OCI-LY1 (cell line): ENCODE measurements at regions not wholly inside any gene's neighbourhood (a gene's known extent, or its start where the extent isn't known, plus 50 kb on each side); places are given as distances from the start of the nearest gene placed in this dataset.

Experiments used
- H2AFZ ChIP-seq: fragments of 200-600 bp; sonication (generic), shearing (Covaris generic); 2 replicates; pipeline ENCODE4 v1.6.0; 2014; ENCODE audit warnings: antibody characterized with exemption, mild to moderate bottlenecking, low read length
- H3F3A ChIP-seq: fragments of 200-600 bp; sonication (generic), shearing (Covaris generic); 2 replicates; pipeline ENCODE4 v1.6.0; 2014; ENCODE audit warnings: mild to moderate bottlenecking, antibody characterized with exemption, low read length, moderate library complexity; ENCODE audit not compliant: insufficient read depth
- H3K27ac ChIP-seq: fragments of 200-600 bp; sonication (generic); 2 replicates; pipeline ENCODE4 v1.5.1; 2014; ENCODE audit warnings: low read length, mixed run types, mild to moderate bottlenecking, low read depth; ENCODE audit not compliant: poor library complexity, severe bottlenecking
- H3K27me3 ChIP-seq: fragments of 200-600 bp; sonication (generic); 2 replicates; pipeline ENCODE4 v1.6.0; 2014; ENCODE audit warnings: antibody characterized with exemption, mild to moderate bottlenecking, low read length, moderate library complexity; ENCODE audit not compliant: insufficient read depth
- H3K36me3 ChIP-seq: fragments of 200-600 bp; sonication (generic); 2 replicates; pipeline ENCODE4 v1.6.1; 2014; ENCODE audit warnings: mild to moderate bottlenecking, antibody characterized with exemption, low read length, moderate library complexity, mixed read lengths; ENCODE audit not compliant: insufficient read depth
- H3K4me1 ChIP-seq: fragments of 200-600 bp; sonication (generic); 2 replicates; pipeline ENCODE4 v1.5.1; 2014; ENCODE audit warnings: mild to moderate bottlenecking, low read length, moderate library complexity; ENCODE audit not compliant: insufficient read depth, severe bottlenecking
- H3K4me2 ChIP-seq: fragments of 200-600 bp; sonication (generic), shearing (Covaris generic); 2 replicates; pipeline ENCODE4 v1.6.1; 2014; ENCODE audit warnings: low read length
- H3K4me3 ChIP-seq: fragments of 200-600 bp; sonication (generic); 2 replicates; pipeline ENCODE4 v1.5.1; 2014; ENCODE audit warnings: low read length, low read depth, mild to moderate bottlenecking, mixed read lengths; ENCODE audit not compliant: poor library complexity, severe bottlenecking
- H3K79me2 ChIP-seq: fragments of 200-600 bp; shearing (Covaris generic); 2 replicates; pipeline ENCODE4 v1.6.1; 2016; ENCODE audit warnings: mixed run types, low read length, mixed read lengths; ENCODE audit not compliant: insufficient read depth
- H3K9ac ChIP-seq: fragments of 200-600 bp; sonication (generic), shearing (Covaris generic); 2 replicates; pipeline ENCODE4 v1.6.1; 2014; ENCODE audit warnings: mild to moderate bottlenecking, low read length, mixed read lengths
- H3K9me2 ChIP-seq: fragments of 200-600 bp; sonication (generic), shearing (Covaris generic); 2 replicates; pipeline ENCODE4 v1.6.1; 2014; ENCODE audit warnings: low read depth, mild to moderate bottlenecking, low read length, mixed read lengths
- H3K9me3 ChIP-seq: fragments of 200-600 bp; shearing (Covaris generic); 2 replicates; pipeline ENCODE4 v1.6.1; 2014; ENCODE audit warnings: low read length, mixed read lengths
- H4K20me1 ChIP-seq: fragments of 200-600 bp; sonication (generic), shearing (Covaris generic); 2 replicates; pipeline ENCODE4 v1.6.0; 2016; ENCODE audit warnings: mild to moderate bottlenecking, low read length; ENCODE audit not compliant: insufficient read depth
- EZH2 ChIP-seq: fragments of 200-600 bp; sonication (generic), shearing (Covaris generic); IDR thresholded peaks from 2 replicates; pipeline ENCODE4 v1.8.0; 2017; ENCODE audit warnings: borderline replicate concordance, mixed run types, mild to moderate bottlenecking, antibody characterized with exemption, low read length, moderate library complexity, mixed read lengths
- TF ChIP-seq, protein P1 (sequence below): fragments of 200-600 bp; sonication (generic), shearing (Covaris generic); IDR thresholded peaks from 2 replicates; pipeline ENCODE4 v1.5.1; 2017; ENCODE audit warnings: mild to moderate bottlenecking, antibody characterized with exemption, low read length, moderate library complexity, mixed read lengths

DNA sequence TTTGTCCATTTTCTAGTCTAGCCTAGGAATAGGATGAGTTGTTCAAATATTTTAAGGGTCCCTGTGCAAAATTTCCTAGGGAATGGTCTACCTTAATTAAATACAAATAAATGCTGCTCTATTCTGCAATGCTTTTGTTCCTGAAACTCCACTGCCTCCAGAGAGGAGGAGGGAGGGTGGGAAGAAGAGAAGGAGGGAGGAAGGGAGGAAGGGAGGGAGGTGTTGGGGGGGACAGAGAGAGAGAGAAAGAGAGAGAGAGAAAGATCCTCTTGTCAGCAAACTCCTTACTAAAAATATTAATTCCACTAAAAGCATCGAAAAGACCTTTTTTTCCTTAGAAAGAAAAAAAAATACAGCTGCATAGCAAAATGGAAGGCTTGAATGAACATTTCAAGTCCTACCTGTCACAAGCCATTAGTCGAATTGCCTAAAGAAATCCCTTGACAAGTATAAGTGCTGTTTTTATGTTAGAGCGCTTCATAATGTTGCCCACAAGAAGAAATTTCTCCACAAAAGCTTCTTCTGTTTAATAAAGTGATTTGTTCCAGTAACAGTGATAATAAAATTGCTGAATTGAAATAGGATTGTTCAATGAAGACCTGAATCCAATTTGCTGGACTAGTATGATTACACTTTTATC lies 106.0 kb downstream of the NKX6-1 start:
- no peak overlapping the region for H3K27ac ChIP-seq
- H3K79me2 ChIP-seq: no peaks in the 10 kb centered on the region
- H3K4me2 ChIP-seq: no peak overlapping the region
- no peak overlapping the region for H3K4me3 ChIP-seq
- no peak overlapping the region for H3K9ac ChIP-seq
- H3F3A ChIP-seq: no peaks in the 10 kb centered on the region
- H4K20me1 ChIP-seq: no peaks in the 10 kb centered on the region
- no peaks in the 10 kb centered on the region for H3K27me3 ChIP-seq
- H3K9me2 ChIP-seq: no peaks in the 10 kb centered on the region
- no peaks in the 10 kb centered on the region for H3K4me1 ChIP-seq
- H3K36me3 ChIP-seq: no peaks in the 10 kb centered on the region
- H2AFZ ChIP-seq: no peak overlapping the region
- TF ChIP-seq, protein P1, sequence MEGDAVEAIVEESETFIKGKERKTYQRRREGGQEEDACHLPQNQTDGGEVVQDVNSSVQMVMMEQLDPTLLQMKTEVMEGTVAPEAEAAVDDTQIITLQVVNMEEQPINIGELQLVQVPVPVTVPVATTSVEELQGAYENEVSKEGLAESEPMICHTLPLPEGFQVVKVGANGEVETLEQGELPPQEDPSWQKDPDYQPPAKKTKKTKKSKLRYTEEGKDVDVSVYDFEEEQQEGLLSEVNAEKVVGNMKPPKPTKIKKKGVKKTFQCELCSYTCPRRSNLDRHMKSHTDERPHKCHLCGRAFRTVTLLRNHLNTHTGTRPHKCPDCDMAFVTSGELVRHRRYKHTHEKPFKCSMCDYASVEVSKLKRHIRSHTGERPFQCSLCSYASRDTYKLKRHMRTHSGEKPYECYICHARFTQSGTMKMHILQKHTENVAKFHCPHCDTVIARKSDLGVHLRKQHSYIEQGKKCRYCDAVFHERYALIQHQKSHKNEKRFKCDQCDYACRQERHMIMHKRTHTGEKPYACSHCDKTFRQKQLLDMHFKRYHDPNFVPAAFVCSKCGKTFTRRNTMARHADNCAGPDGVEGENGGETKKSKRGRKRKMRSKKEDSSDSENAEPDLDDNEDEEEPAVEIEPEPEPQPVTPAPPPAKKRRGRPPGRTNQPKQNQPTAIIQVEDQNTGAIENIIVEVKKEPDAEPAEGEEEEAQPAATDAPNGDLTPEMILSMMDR: no peak
- TF ChIP-seq EZH2: no peak
- no peaks in the 10 kb centered on the region for H3K9me3 ChIP-seq

DNA sequence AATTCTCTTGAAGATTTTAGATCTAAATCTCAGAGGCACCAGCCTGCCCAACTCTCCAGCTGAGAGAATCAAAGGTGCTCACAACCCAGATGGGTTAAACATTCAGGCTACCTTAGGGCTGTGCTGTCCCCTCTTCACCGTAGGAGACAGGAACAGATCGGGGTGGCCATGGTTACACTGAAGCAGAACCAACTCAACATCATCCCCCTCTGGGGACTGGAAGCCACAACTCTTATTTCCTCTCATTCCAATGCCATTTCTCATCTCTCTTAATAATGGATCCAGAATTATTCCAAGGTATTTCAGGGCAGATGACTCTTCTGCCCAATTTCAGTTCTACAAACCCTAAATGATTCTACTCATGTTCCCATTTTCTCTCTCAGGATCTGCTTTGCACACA lies 109.7 kb downstream of the NKX6-1 start:
- Histone ChIP-seq H3K9me2 (no peaks in the 10 kb centered on the region), H3K79me2 (no peaks in the 10 kb centered on the region), H3K36me3 (no peaks in the 10 kb centered on the region), H2AFZ (no peak overlapping the region), H3K9ac (no peak overlapping the region), H3K9me3 (no peaks in the 10 kb centered on the region), H3K27me3 (no peaks in the 10 kb centered on the region), H3K4me3 (no peak overlapping the region), H3K27ac (no peak overlapping the region), H3K4me2 (no peak overlapping the region), H3F3A (no peaks in the 10 kb centered on the region), H4K20me1 (no peaks in the 10 kb centered on the region), H3K4me1 (no peaks in the 10 kb centered on the region)
- no peak for TF ChIP-seq EZH2
- TF ChIP-seq, protein P1: no peak

DNA sequence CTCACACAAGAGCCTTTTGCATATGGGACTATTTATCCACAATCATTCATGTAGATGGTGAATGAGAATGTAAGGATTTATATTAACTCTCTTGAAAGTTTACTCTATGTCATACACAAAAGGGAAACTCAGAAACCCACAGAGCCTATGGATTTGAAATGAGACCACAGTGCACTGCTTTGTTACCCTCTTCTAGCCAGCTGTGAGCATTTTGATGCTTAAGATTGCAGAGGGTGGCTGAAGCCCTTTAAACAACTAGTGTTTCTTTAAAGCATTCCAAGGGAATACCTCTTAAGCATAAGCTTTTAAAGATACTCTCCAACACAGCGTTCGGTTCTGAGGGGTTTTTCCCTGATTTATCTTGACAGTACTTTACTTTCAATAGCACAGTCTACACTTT lies 113.9 kb downstream of the NKX6-1 start:
- Histone ChIP-seq H3K9me2 (no peaks in the 10 kb centered on the region), H3K4me3 (no peak overlapping the region), H3K36me3 (no peaks in the 10 kb centered on the region), H3K27ac (no peak overlapping the region), H3K27me3 (no peaks in the 10 kb centered on the region), H3K79me2 (no peaks in the 10 kb centered on the region), H3K9ac (no peak overlapping the region), H3K4me2 (no peak overlapping the region), H3K9me3 (no peaks in the 10 kb centered on the region), H4K20me1 (no peaks in the 10 kb centered on the region), H3F3A (no peaks in the 10 kb centered on the region), H2AFZ (no peak overlapping the region), H3K4me1 (no peaks in the 10 kb centered on the region)
- TF ChIP-seq, protein P1: no peak
- no peak for TF ChIP-seq EZH2
